CD1c-positive myeloid dendritic cell (primary cell): ENCODE measurements at regions not wholly inside any gene's neighbourhood (a gene's known extent, or its start where the extent isn't known, plus 50 kb on each side); places are given as distances from the start of the nearest gene placed in this dataset.
"Not testable (repeated sequence)": the region's sequence is repeated elsewhere in the genome, so short reads cannot be mapped to it uniquely, and the experiment has no call there.

Source experiments
- DNase-seq: peaks from one replicate; pipeline ENCODE4 v3.0.0-alpha.2; 2016; ENCODE audit errors: extremely low spot score

DNA sequence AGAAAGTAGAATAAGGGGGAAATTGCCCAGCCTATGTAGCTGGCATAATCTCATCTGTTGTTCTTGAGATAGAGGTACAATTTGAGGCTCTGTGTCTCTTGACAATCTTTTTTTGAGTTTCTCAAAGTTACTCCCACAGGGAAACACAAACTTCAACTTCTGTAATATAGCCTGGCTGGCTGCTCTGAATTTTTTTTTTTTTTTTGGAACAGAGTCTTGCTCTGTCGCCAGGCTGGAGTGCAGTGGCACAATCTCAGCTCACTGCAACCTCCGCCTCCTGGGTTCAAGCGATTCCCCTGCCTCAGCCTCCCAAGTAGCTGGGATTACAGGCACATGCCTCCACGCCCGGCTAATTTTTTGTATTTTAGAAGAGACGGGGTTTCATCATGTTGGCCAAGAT, 1486.8 kb upstream of the WWC1 start:
- DNase-seq = not testable (repeated sequence)

DNA sequence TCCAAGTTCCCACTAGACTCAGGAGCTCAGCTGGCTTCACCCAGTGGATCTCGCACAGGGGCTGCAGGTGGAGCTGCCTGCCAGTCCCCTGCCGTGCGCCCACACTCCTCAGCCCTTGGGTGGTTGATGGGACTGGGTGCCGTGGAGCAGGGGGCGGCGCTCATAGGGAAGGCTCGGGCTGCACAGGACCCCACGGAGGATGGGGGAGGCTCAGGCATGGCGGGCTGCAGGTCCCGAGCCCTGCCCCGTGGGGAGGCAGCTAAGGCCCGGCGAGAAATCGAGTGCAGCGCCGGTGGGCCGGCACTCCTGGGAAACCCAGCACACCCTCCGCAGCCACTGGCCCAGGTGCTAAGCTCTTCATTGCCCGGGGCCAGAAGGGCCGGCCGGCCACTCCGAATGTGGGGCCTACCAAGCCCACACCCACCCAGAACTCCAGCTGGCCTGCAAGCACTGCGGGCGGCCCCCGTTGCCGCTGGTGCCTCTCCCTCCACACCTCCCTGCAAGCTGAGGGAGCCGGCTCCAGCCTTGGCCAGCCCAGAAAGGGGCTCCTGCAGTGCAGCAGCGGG, 1481.3 kb upstream of the WWC1 start:
- not testable (repeated sequence) for DNase-seq

DNA sequence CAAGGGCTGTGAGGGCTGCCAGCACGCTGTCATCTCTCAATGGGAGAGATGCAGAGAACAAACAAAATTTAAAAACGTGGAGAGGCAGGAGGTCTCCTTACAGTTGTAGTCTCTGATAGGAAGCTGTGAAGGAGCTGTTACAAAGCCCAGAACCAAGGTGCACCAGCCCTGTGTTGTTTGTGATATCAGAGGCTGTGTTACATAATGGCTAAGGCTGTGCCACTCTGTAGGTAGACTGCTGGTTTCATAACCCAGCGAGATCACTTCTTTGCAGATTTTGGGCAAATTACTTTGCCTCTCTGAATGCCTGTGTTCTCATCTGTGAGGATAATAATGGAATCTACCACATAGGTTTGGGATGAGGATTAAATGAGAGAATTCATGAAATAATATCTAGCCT, 1480.7 kb upstream of the WWC1 start:
- no peak for DNase-seq

DNA sequence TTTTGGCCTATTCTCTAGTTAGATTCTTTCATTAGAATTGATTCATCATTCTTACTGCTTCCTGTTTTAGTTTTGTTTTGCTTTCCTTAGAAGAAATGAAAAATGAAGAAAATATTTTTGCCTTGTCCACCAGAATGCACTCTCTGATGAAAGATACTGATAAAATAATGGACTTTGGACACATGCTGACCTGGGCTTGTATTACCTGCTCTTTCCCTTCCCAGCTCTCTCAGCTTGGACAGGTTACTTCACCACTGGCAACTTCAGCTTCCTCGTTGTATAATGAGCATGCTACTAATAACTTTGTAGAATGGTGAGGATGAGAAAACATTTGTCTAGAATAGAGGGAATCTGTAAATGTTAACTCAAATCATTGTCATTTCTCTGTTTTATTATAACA, 1468.1 kb upstream of the WWC1 start:
- no peak for DNase-seq

DNA sequence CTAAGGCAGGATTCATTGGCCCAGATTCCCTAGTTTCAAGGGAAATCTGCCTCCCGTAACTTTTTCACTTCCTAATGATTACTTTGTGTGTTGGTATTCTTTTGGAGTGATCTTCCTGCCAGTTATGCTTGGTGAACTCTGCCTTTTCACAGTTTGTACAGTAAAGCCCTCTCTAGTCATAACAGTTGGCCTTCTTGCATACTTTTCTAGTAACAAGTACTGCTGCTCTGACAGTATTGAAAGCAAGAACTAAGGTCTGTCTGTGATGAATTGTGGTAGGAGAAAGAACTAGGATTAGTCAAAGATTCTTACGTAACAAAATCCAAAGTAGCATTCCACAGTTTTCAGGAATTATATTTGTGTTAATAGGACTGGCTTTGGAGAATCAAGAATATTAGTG, 1457.2 kb upstream of the WWC1 start:
- no peak for DNase-seq

DNA sequence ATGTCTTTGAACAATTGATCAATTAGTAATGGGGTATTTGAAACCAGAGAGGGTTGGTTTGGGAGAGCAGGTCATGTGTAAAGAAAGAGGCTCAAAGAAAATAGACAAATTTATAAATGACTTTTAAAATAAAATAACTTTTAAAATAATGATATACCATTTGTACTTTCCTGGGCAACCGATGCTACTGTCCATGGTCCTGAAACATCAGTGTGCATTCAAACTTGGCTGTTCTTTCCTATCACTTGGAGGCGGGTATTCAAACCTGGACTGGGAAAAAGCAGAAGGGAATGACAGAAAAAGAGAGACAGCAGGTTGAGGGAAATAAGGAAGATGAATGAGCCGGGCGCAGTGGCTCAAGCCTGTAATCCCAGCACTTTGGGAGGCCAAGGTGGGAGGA, 1446.4 kb upstream of the WWC1 start:
- DNase-seq = no peak

DNA sequence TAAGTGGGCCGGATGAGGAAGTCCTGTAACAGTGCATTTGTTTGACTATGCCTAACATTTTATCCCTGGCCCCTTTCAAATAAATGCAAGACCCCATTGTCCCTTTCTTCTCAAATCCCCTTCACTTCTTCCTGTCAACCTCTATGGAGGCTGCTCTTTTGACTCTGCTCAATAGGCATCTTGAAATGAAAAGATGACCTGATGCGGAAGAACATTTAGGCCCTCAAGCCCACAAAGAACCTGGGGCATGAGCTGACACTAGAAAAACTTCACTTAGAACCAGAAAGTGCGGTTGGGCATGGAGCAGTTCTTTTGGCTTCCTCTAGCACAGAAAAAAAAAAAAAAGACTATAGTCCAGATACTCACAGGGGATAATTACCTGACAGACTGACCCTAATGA, 1434.7 kb upstream of the WWC1 start:
- no peak for DNase-seq

DNA sequence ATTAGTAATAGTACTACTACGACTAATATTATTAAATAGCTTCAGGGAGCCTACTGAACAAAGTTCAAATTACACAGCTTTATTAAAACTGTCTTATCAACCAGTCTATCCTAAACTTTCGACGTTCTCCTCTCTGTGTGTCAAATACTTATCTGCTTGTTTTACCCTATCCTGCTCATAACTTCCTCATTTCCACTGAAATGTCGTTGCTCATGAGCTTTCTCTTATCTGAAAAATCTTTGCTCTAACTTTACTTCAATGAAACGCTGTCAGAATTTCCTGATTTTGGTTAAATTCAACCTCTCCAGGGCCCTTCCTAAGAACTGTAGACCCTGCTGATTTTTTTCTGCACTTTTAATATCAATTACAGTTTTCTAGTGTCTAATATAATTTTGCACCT, 1431.0 kb upstream of the WWC1 start:
- no peak for DNase-seq

DNA sequence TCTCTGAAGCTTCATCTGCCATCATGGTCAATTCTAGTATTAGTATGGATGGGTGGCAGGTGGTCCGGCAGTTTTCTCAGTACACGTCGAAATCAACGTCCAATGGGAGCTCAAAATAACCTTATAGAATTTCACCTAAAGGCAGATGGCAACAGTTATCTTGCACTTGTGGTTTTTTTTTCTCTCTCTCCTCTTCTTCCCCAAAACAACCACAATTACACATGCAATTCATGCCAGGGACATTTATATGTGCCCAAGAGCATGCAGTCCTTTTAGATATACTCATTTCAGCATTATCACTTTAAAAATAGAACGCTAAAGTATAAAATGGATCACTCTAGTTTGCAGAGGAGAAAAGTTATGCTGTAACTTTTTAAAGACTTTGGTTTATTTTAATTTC, 1428.9 kb upstream of the WWC1 start:
- no peak for DNase-seq

DNA sequence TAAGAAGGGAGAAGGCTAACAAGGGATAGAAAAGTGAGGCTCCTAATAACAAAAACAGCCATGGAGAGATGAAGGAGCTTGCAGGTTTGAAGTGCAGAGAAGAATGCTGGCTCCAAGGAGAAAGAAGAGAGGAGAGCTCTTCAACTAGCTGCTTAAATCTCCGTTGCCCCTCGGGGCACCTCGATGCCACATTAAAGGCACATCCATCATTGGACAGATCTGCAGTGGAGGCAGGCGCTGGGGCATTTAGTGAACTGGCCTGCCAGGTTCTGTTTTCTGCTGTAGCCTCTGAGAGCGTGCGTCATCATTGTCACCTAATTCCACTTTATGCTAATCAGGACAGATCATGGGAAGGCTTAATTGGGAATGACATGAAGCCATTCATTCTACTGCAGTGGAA, 1426.2 kb upstream of the WWC1 start:
- DNase-seq = no peak

DNA sequence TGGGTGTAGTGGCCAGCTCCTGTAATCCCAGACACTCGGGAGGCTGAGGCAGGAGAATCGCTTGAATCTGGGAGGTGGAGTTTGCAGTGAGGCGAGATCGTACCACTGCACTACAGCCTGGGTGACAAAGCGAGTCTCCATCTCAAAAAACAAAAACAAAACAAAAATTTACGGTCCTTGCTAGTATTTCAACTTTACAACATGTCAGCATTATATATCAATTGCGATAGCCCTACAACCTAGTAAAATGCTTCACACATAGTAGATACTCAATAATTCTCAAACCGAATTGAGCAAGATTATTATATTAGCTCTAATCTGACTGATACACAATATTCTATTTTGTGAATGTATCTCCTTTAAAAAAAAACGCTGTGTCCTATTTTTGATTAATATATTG, 1411.0 kb upstream of the WWC1 start:
- no peak for DNase-seq

DNA sequence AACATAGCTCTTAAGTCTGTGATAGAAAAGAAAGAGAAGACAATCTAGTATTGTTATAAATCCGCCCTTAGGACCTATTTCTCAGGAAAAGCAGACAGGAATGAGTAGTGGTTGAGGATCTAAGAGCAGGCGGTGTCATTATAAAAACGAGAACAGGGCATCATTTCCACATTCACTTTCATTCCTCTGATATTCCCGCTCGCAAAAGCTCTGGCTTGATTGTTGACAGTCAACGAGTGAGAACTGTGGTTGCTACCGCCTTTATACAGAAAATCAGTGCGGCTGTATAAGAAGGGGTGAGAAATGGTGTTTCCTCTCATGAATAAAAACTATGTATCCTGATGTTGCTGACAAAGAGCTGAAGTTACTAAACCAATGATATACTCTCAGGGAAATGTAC, 1409.6 kb upstream of the WWC1 start:
- DNase-seq = no peak

DNA sequence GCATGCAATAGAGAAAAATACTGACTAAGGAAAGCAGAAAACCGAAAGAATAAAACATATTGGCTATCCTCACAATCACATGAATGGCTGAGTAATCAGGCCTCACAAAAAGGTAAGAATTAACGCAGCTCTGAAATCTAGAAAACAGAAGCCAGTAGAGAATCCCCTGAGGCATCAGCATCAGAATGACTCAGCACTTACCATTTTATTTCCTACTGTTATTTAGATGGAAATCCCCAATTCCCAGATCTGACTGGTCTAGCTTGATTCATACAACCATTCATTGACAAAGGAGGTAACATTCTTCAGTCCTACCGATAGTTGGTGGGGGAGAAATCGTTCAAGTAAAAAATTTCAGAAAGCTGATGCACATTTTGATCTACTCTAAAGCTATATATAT, 1408.4 kb upstream of the WWC1 start:
- no peak for DNase-seq

DNA sequence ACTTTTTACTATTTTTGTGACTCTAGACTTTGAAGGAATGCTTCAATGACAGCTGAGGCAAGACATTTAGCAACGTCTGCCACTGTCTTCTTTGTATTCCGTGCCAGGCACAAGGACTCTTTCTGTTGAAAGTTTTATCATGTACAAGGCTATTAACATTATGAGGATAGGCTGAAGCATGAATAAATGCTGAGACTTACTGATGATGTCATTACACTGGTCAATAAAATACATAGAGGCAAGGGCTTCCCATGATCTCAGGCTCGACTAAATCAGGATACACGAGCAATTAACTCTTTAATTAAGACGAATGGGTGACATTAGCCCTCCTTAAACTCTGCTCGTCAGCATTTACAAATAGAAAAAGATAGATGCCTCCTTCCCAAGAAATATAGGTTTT, 1393.3 kb upstream of the WWC1 start:
- no peak for DNase-seq

DNA sequence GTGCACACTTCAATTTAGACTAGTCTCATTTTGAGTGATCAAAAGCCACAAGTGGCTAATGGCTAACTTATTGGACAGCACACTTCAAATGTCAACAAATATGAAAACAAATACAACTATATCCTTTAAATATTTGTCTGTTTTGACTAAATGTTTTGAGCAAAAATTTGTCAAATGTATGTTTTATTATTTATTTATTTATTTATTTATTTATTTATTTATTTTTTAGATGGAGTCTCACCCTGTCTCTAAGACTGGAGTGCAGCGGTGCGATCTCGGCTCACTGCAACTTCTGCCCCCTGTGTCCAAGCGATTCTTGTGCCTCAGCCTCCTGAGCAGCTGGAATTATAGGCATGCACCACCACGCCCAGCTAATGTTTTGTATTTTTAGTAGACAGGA, 1392.1 kb upstream of the WWC1 start:
- DNase-seq = no peak

DNA sequence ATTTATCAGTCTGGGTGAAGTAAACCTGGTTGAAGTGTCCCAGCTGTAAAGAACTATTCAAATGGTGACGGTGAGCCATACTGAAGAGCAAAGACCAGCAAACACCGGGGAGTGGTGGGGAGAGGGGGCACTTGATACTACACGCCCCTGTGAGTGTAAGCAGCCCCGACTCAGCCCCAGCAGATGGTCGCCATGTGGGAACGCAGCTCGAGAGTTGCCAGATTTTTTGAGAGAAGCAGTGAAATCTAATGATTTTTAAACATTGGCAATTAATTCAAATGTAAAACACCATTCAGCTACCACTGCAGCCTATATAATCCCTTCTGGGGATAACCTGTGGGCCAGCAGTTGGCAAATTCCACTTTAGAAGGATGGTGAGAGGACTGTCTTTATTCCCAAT, 1386.9 kb upstream of the WWC1 start:
- no peak for DNase-seq

DNA sequence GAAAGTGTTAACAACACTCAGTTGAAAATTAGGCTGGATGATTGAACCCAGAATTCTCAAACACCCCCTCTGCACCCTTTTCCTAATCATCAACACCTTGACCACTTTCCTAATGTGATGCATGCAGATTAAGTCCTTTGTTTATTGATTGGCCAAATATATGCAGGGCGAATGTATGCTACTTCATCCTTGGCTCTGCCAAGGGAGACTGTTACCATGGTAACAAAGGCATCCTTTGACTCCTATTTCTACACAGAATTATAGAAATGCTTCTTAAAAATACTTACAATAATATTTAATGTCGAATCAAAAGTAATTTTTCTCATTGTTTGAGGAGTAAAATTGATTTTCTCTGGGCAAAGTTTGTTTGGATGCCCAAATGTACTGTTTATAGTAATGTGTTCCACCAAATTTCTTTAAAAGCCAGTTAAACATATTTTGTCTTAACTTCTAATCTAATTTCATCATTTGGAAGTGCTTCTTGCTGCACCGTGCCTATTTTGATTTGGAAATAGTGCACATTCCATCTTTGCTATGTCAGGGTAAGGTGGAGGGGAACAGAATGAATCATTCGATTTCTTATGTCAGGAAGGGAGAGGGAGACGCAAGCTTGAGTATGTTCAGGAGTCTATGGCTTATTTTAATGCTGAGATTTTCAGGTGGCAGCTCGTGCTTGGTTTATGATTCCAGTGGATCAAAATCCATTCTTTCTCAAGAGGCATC, 1384.3 kb upstream of the WWC1 start:
- no peak for DNase-seq

DNA sequence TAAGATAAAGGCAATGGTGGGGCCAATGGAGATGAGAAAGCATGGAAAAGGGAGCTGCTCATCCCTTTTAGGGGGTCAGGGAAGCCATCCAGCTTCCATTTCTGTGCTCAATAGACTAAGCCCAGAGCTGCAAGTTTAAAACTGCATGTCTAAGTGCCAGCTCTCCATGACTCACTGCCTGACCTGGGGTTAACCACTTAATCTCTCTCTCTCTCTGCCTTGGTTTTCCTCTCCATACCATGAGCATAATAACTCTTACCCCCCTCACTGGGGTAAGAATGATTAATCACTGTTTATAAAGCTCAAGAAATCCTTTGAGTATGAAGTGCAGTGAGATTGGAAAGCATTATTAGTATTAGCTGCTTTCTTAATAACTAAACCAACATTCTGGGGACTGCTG, 1382.4 kb upstream of the WWC1 start:
- DNase-seq = no peak

DNA sequence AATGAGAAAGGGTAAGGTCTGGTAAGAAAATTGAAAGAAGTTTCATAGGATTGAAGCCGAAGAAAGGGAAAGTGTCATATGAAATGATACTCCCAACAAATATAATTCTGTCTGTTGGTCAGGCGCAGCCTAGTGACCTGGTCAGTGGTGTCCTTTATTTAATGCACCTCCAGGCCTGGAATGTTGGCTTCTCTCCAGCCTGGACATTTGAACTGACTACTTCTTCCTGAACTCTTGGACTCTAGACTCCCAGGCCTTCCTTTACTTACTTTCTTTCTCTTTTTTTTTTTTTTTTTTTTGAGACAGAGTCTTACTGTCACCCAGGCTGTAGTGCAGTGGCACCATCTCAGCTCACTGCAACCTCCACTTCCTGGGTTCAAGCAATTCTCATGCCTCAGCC, 1381.5 kb upstream of the WWC1 start:
- no peak for DNase-seq

DNA sequence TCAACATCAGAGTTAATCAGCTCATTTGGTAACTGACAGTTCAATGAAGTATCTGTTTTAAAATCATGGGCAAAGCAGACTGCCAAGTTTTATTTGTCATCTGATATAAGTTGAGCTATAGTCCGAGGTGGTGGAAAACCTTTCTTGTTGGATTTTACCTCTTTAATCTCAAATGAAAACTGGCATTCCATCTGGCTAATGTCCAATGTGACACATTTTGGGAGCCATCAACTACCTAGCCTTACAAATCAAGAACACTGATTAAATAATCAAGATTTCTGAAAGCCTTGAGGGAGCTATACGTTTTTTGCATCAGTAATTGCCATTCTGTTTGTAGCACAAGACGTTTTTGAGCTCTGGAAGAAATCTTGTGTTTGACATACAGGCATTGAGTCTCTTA, 1380.5 kb upstream of the WWC1 start:
- DNase-seq = no peak

DNA sequence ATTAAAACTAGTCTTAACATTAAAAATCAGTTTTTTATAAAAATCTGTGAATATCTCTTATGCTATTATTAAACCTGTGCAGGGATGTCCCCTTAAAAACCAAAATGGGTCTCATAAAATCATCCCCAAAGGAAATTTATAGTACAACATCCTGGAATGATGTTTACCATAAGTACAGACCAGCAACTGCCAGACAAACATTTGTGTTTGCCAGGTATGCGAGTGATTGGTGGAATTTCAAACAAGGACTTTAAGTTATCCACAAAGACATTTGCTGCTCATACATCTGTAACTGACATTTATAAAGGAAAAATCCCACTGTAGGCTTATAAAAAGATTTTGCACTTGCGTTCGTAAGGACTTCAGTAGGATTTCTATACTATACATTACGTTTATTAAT, 1375.4 kb upstream of the WWC1 start:
- no peak for DNase-seq

DNA sequence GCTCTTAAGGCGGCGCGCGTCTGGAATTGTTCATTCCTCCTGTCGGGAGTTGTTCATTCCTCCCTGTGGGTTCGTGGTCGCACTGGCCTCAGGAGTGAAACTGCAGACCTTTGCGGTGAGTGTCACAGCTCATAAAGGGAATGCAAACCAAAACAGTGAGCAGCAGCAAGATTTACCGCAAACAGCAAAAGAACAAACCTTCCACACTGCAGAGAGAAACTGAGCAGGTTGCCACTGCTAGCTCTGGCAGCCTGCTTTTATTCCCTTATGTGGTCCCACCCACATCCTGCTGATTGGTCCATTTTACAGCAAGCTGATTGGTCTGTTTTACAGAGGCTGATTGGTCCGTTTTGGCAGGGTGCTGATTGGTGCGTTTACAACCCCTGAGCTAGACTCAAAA, 1365.3 kb upstream of the WWC1 start:
- DNase-seq = no peak

DNA sequence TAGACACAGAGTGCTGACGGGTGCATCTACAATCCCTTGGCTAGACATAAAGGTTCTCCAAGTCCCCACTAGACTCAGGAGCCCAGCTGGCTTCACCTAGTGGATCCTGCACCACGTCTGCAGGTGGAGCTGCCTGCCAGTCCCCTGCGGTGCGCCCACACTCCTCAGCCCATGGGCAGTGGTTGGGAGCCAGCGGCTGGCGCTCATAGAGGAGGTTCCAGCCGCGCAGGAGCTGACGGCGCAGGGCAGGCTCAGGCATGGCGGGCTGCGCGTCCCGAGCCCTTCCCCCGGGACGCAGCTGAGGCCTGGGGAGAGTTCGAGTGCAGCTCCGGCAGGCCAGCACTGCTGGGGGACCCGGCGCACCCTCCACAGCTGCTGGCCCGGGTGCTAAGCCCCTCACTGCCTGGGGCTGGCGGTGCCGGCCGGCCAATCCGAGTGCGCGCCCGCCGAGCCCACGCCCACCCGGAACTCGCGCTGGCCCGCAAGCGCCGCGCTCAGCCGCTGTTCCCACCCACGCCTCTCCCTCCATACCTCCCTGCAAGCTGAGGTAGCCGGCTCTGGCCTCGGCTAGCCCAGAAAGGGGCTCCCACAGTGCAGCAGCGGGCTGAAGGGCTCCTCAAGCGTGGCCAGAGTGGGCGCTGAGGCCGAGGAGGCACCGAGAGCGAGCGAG, 1364.5 kb upstream of the WWC1 start:
- DNase-seq = not testable (repeated sequence)

DNA sequence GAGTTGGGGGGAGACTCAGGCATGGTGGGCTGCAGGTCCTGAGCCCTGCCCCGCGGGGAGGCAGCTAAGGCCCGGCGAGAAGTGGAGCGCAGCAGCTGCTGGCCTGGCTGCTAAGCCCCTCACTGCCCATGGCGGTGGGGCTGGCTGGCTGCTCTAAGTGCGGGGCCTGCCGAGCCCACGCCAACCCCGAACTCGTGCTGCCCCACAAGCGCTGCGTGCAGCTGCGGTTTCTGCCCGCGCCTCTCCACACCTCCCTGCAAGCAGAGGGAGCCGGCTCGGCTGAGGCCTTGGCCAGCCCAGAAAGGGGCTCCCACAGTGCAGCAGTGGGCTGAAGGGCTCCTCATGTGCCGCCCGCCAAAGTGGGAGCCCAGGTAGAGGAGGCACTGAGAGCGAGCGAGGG, 1355.1 kb upstream of the WWC1 start:
- no peak for DNase-seq
